ENCODE measurements at regions not wholly inside any gene's neighbourhood (a gene's known extent, or its start where the extent isn't known, plus 50 kb on each side); places are given as distances from the start of the nearest gene placed in this dataset.

- DNase-seq (ENCODE audit: low spot score) (no peak), FAIRE-seq (no peak), ATAC-seq (no peak)
- ChIA-PET POLR2A (no interaction called here), CTCF (ENCODE audit: low intra/inter-chr PET ratio, low total read pairs) (no interaction called here)
- H3K4me2 ChIP-seq (ENCODE audit: low read depth, low read length) = no peak overlapping the region
- peaks cover 38% of the 10 kb centered on the region for H3K9me3 ChIP-seq (ENCODE audit: low read length)
- intact Hi-C loops (cut with micrococcal nuclease; ENCODE audit: unreplicated experiment) = no loop called here
- no peaks in the 10 kb centered on the region for H3K4me1 ChIP-seq (ENCODE audit: insufficient read depth, low read length)
- H3K9ac ChIP-seq (ENCODE audit: insufficient read depth, low read depth, low read length) = no peak overlapping the region
- H4K20me1 ChIP-seq (ENCODE audit: insufficient read depth, low read length) = no peaks in the 10 kb centered on the region
- H3K4me3 ChIP-seq (replicated peaks in 1 of 3; ENCODE audit: insufficient read depth in 1 of 3, low read depth in 2 of 3, low read length in 3 of 3) = no peak overlapping the region
- H3K27ac ChIP-seq (ENCODE audit: extremely low read length, insufficient read depth, low read length) = no peak overlapping the region
- H3K27me3 ChIP-seq (ENCODE audit: control insufficient read depth in 1 of 2, insufficient read depth in 2 of 2, low read length in 2 of 2) = 0 out of 5 replicates have a peak, but pooled peaks cover 0 to 5% of the 10 kb centered on the region in 2 experiments
- no TSS peak for BruUV-seq (replicated peaks)
- no peaks in the 10 kb centered on the region for H3K36me3 ChIP-seq (replicated peaks in 1 of 2; ENCODE audit: control insufficient read depth in 1 of 2, insufficient read depth in 2 of 2, low read length in 2 of 2)
- in situ Hi-C loops (cut with HindIII; ENCODE audit: extremely low pct_ligation_motif_present, low pct_unique_long_range_greater_than_20kb) = no loop called here
- WGBS (ENCODE audit: low lambda C conversion rate) = no CpG with 5 or more reads among the region's 2 CpGs
- H3K79me2 ChIP-seq (ENCODE audit: insufficient read depth, low read length) = no peaks in the 10 kb centered on the region
- no peak for TF ChIP-seq E2F5 (CRISPR knock-in tag; conservative IDR thresholded peaks at IDR 0.05)
- no peak for TF ChIP-seq ARID3A (IDR thresholded peaks at IDR 0.05; ENCODE audit: low read depth, low read length)
- TF ChIP-seq REL (CRISPR knock-in tag; conservative IDR thresholded peaks at IDR 0.05) = no peak
- no peak for TF ChIP-seq TCF7L2 (IDR thresholded peaks at IDR 0.05; ENCODE audit: low read depth, low read length)
- TF ChIP-seq ZBTB2 (CRISPR knock-in tag; IDR thresholded peaks at IDR 0.05; ENCODE audit: low read depth) = no peak
- no peak for TF ChIP-seq ZNF7 (CRISPR knock-in tag; IDR thresholded peaks at IDR 0.05)
- TF ChIP-seq MIER3 (CRISPR knock-in tag; IDR thresholded peaks at IDR 0.05; ENCODE audit: borderline replicate concordance) = no peak
- no peak for TF ChIP-seq ZFAT (CRISPR knock-in tag; conservative IDR thresholded peaks at IDR 0.05)
- TF ChIP-seq TBX2 (CRISPR knock-in tag; IDR thresholded peaks at IDR 0.05; ENCODE audit: borderline replicate concordance) = no peak
- TF ChIP-seq CREM (IDR thresholded peaks at IDR 0.05) = no peak
- no peak for TF ChIP-seq CREM (CRISPR knock-in tag; IDR thresholded peaks at IDR 0.05)
- no peak for TF ChIP-seq IRF2 (CRISPR knock-in tag; IDR thresholded peaks at IDR 0.05)
- TF ChIP-seq THAP7 (CRISPR knock-in tag; IDR thresholded peaks at IDR 0.05) = no peak
- no peak for TF ChIP-seq CENPBD1 (CRISPR knock-in tag; IDR thresholded peaks at IDR 0.05; ENCODE audit: borderline replicate concordance, low read depth)
- TF ChIP-seq ARHGAP35 (CRISPR knock-in tag; IDR thresholded peaks at IDR 0.05; ENCODE audit: borderline replicate concordance) = no peak
- no peak for TF ChIP-seq ZNF510 (CRISPR knock-in tag; IDR thresholded peaks at IDR 0.05; ENCODE audit: low read depth)
- no peak for TF ChIP-seq TGIF2 (CRISPR knock-in tag; IDR thresholded peaks at IDR 0.05)
- no peak for TF ChIP-seq JUNB (CRISPR knock-in tag; IDR thresholded peaks at IDR 0.05; ENCODE audit: borderline replicate concordance)
- no peak for TF ChIP-seq MTERF4 (CRISPR knock-in tag; IDR thresholded peaks at IDR 0.05)
- TF ChIP-seq MEF2D (CRISPR knock-in tag; IDR thresholded peaks at IDR 0.05) = no peak
- no peak for TF ChIP-seq MEIS1 (CRISPR knock-in tag; IDR thresholded peaks at IDR 0.05; ENCODE audit: borderline replicate concordance)
- no peak overlapping the region for H2AFZ ChIP-seq (ENCODE audit: low read length)
These were observed 147.7 kb upstream of the HS6ST1 start for GRCh38 chr2:128466376-128466775.
